Cardiac muscle cell (in vitro differentiated cells and primary cell): ENCODE measurements at regions not wholly inside any gene's neighbourhood (a gene's known extent, or its start where the extent isn't known, plus 50 kb on each side); places are given as distances from the start of the nearest gene placed in this dataset.
A peak's percentile ranks its signal among the peaks of the same experiment; 100 is the strongest.

Experiments
- DNase-seq, 2 donors: peaks; one replicate each; pipeline versions ENCODE4 v3.0.0 to v3.0.0-alpha.2; 2010 to 2017; ENCODE audit warnings: low read depth in 1 of 2, low spot score in 1 of 2
- H3K27ac ChIP-seq: fragments of 200-600 bp; sonication (generic); 2 replicates; pipeline ENCODE4 v1.5.1; 2016
- H3K27me3 ChIP-seq: fragments of 200-600 bp; sonication (generic); 2 replicates; pipeline ENCODE4 v1.6.0; 2016; ENCODE audit warnings: control low read depth
- H3K36me3 ChIP-seq: fragments of 200-600 bp; sonication (generic); 2 replicates; pipeline ENCODE4 v1.5.1; 2016; ENCODE audit warnings: control low read depth
- H3K4me1 ChIP-seq: fragments of 200-600 bp; sonication (generic); 2 replicates; pipeline ENCODE4 v1.8.1; 2017; ENCODE audit warnings: low read depth, mild to moderate bottlenecking, mixed run types
- H3K4me3 ChIP-seq: fragments of 200-600 bp; sonication (generic); 2 replicates; pipeline ENCODE4 v1.5.1; 2016; ENCODE audit warnings: mild to moderate bottlenecking
- H3K9me3 ChIP-seq: fragments of 200-600 bp; sonication (generic); 2 replicates; pipeline ENCODE4 v1.5.1; 2017; ENCODE audit warnings: low read depth, mild to moderate bottlenecking, control low read depth
- CTCF ChIP-seq: IDR thresholded peaks from 2 replicates; pipeline ENCODE4 v1.5.1; 2012; ENCODE audit warnings: low read depth, mild to moderate bottlenecking, low read length

GRCh38 chr13:22049384-22049783 lies 378.5 kb downstream of the FGF9 start:
- Histone ChIP-seq H3K4me3 (no peak overlapping the region), H3K36me3 (no peaks in the 10 kb centered on the region), H3K4me1 (peaks cover 15% of the 10 kb centered on the region), H3K27me3 (no peaks in the 10 kb centered on the region), H3K27ac (no peak overlapping the region), H3K9me3 (no peaks in the 10 kb centered on the region)
- TF ChIP-seq CTCF = no peak
- no peak for DNase-seq

GRCh38 chr13:22050951-22051563 lies 380.2 kb downstream of the FGF9 start:
- no peaks in the 10 kb centered on the region for H3K27me3 ChIP-seq
- no peaks in the 10 kb centered on the region for H3K9me3 ChIP-seq
- H3K36me3 ChIP-seq = no peaks in the 10 kb centered on the region
- no peaks in the 10 kb centered on the region for H3K4me1 ChIP-seq
- no peak overlapping the region for H3K4me3 ChIP-seq
- no peak for TF ChIP-seq CTCF
- no peak for DNase-seq
- no peak overlapping the region for H3K27ac ChIP-seq

- Histone ChIP-seq H3K27ac (no peak overlapping the region), H3K27me3 (no peaks in the 10 kb centered on the region), H3K36me3 (no peaks in the 10 kb centered on the region), H3K4me3 (no peak overlapping the region), H3K9me3 (no peaks in the 10 kb centered on the region), H3K4me1 (no peaks in the 10 kb centered on the region)
- TF ChIP-seq CTCF = no peak
- no peak for DNase-seq
Observed at GRCh38 chr13:22053053-22053452, 382.2 kb downstream of the FGF9 start.

- Histone ChIP-seq H3K36me3 (no peaks in the 10 kb centered on the region), H3K27ac (no peak overlapping the region), H3K4me1 (no peaks in the 10 kb centered on the region), H3K27me3 (no peaks in the 10 kb centered on the region), H3K4me3 (no peak overlapping the region), H3K9me3 (no peaks in the 10 kb centered on the region)
- peak in 1 of 2 donors; percentile 11 for DNase-seq
- no peak for TF ChIP-seq CTCF
Observed at GRCh38 chr13:22055259-22055658, 384.4 kb downstream of the FGF9 start.

DNA sequence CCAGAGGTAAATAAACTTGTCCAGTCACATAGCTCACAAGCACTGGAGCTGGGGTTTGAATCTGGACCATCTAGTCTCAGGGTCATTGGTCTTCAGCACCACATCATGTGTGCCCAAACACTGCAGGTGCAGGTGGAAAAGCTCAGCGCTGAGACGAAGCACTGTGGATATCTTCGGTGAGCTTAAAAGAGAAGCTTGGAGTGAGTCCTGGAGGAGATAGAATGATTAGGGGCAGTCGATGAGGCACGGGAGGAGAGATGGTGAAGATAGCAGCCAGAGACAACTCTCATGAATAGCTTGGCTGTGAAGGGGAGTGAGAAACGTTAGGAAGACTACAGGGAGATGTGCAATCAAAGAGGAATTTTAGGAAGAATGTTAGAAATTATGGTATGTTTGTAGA lies 389.3 kb downstream of the FGF9 start:
- no peaks in the 10 kb centered on the region for H3K36me3 ChIP-seq
- no peaks in the 10 kb centered on the region for H3K27me3 ChIP-seq
- DNase-seq = no peak
- H3K4me3 ChIP-seq = no peak overlapping the region
- peaks cover 3% of the 10 kb centered on the region for H3K4me1 ChIP-seq
- no peaks in the 10 kb centered on the region for H3K9me3 ChIP-seq
- TF ChIP-seq CTCF = no peak
- no peak overlapping the region for H3K27ac ChIP-seq
